ENCODE measurements at regions not wholly inside any gene's neighbourhood (a gene's known extent, or its start where the extent isn't known, plus 50 kb on each side); places are given as distances from the start of the nearest gene placed in this dataset.
A peak's percentile ranks its signal among the peaks of the same experiment; 100 is the strongest.

DNA sequence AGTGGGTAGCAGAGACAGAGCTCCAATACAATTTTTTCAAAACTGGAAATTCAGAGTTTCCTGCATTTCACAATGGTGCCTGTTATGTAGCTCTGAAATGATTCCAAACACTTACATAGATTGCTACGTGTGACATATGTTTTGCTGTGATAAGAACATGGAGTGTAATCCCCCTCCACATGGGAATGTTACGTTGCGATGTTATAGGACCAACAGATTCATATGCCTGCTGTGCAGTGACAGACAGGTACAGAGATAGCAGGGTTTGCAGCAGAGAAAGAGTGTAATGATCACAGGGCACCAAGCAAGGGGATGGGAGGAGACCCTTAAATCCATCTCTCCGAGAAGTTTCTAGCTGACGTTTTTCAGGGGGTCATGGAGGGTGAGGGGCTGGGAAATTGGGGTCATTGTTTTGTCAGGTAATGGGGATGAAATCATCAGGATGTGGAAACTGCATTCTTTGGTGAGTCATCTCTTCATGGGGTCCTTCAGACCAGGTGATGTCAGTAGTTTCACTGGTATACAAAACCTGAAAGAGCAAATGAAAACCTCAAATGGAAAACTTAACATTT lies 76.6 kb upstream of the OSBPL8 start:
- Histone ChIP-seq H3K9me3 (replicated peaks; ENCODE audit: control insufficient read depth, insufficient read depth, low read length) (no peaks in the 10 kb centered on the region), H3K79me2 (ENCODE audit: control insufficient read depth, insufficient read depth, low read length) (no peaks in the 10 kb centered on the region), H3K4me3 (no peak overlapping the region), H3K9ac (ENCODE audit: control insufficient read depth, insufficient read depth, low read length) (no peak overlapping the region), H3K27ac (ENCODE audit: control insufficient read depth, insufficient read depth) (no peak overlapping the region), H3K4me2 (ENCODE audit: control insufficient read depth, insufficient read depth) (no peak overlapping the region), H4K20me1 (ENCODE audit: control insufficient read depth, insufficient read depth) (no peaks in the 10 kb centered on the region), H3K27me3 (replicated peaks in 1 of 2; ENCODE audit: control insufficient read depth in 2 of 2, insufficient read depth in 2 of 2, low read length in 1 of 2) (no peaks in the 10 kb centered on the region), H2AFZ (ENCODE audit: control insufficient read depth, low read depth, low read length) (no peak overlapping the region), H3K4me1 (ENCODE audit: control insufficient read depth, insufficient read depth, low read length) (no peaks in the 10 kb centered on the region), H3K36me3 (ENCODE audit: control insufficient read depth in 2 of 2, insufficient read depth in 2 of 2, low read length in 1 of 2) (no peaks in the 10 kb centered on the region)
- POLR2A ChIA-PET: interaction anchor here (0.5 to 0.6 kb wide), 2 partner anchors 17 to 32 kb away, joined by 3 to 4 read pairs; no protein-coding TSS in a partner anchor
- intact Hi-C loops (cut with micrococcal nuclease; ENCODE audit: unreplicated experiment) (no loop called here), in situ Hi-C loops (cut with MboI) (no loop called here)
- 56% methylated on average over 5 of the region's 5 CpGs for WGBS (ENCODE audit: insufficient coverage, insufficient replicate concordance, low lambda C conversion rate, missing lambda C conversion rate)
- no TSS peak for BruUV-seq (replicated peaks)
- RAD21 ChIA-PET (ENCODE audit: unreplicated experiment): interaction anchor here (1.7 kb wide), 1 partner anchor 14 kb away, joined by 5 read pairs; no protein-coding TSS in a partner anchor
- DNase-seq (ENCODE audit: low read depth, low spot score) (no peak), FAIRE-seq (no peak), ATAC-seq (peak; percentile 71)
- SMC1A ChIA-PET (ENCODE audit: uncharacterized antibody, unreplicated experiment): interaction anchor here (1.0 kb wide), 2 partner anchors 13 to 126 kb away, joined by 3 read pairs; no protein-coding TSS in a partner anchor
- CTCF ChIA-PET: interaction anchor here (1.1 to 2.0 kb wide), 3 partner anchors 9 to 154 kb away, joined by 3 to 9 read pairs (median 6); no protein-coding TSS in a partner anchor
- TF ChIP-seq PML (IDR thresholded peaks at IDR 0.05; ENCODE audit: low read length): no peak
- TF ChIP-seq FOXK2 (IDR thresholded peaks at IDR 0.05): no peak
- TF ChIP-seq, protein P1, sequence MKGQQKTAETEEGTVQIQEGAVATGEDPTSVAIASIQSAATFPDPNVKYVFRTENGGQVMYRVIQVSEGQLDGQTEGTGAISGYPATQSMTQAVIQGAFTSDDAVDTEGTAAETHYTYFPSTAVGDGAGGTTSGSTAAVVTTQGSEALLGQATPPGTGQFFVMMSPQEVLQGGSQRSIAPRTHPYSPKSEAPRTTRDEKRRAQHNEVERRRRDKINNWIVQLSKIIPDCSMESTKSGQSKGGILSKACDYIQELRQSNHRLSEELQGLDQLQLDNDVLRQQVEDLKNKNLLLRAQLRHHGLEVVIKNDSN (IDR thresholded peaks at IDR 0.05; ENCODE audit: borderline replicate concordance, extremely low read length, insufficient read depth, low read depth, low read length): no peak
- no peak for TF ChIP-seq E2F4 (IDR thresholded peaks at IDR 0.05; ENCODE audit: low read depth, low read length)
- no peak for TF ChIP-seq BMI1 (IDR thresholded peaks at IDR 0.05; ENCODE audit: borderline replicate concordance)
- peak; percentile 53; the same call in 1 of the 2 replicates for TF ChIP-seq EED (IDR thresholded peaks at IDR 0.05; ENCODE audit: low read depth)
- no peak for TF ChIP-seq IKZF2 (IDR thresholded peaks at IDR 0.05)
- no peak for TF ChIP-seq MEF2A (IDR thresholded peaks at IDR 0.05; ENCODE audit: insufficient read depth, low read depth, low read length)
- TF ChIP-seq EGR1 (IDR thresholded peaks at IDR 0.05; ENCODE audit: borderline replicate concordance in 1 of 2, low read depth in 2 of 2, low read length in 2 of 2): no peak
- no peak for TF ChIP-seq RFX5 (IDR thresholded peaks at IDR 0.05; ENCODE audit: low read depth, low read length)
- no peak for TF ChIP-seq SKIL (IDR thresholded peaks at IDR 0.05; ENCODE audit: low read depth, poor library complexity, severe bottlenecking)
- no peak for TF ChIP-seq GATAD2B (conservative IDR thresholded peaks at IDR 0.05; ENCODE audit: low read depth)
- TF ChIP-seq CBX5 (IDR thresholded peaks at IDR 0.05; ENCODE audit: low read depth): no peak
- TF ChIP-seq, protein P2, sequence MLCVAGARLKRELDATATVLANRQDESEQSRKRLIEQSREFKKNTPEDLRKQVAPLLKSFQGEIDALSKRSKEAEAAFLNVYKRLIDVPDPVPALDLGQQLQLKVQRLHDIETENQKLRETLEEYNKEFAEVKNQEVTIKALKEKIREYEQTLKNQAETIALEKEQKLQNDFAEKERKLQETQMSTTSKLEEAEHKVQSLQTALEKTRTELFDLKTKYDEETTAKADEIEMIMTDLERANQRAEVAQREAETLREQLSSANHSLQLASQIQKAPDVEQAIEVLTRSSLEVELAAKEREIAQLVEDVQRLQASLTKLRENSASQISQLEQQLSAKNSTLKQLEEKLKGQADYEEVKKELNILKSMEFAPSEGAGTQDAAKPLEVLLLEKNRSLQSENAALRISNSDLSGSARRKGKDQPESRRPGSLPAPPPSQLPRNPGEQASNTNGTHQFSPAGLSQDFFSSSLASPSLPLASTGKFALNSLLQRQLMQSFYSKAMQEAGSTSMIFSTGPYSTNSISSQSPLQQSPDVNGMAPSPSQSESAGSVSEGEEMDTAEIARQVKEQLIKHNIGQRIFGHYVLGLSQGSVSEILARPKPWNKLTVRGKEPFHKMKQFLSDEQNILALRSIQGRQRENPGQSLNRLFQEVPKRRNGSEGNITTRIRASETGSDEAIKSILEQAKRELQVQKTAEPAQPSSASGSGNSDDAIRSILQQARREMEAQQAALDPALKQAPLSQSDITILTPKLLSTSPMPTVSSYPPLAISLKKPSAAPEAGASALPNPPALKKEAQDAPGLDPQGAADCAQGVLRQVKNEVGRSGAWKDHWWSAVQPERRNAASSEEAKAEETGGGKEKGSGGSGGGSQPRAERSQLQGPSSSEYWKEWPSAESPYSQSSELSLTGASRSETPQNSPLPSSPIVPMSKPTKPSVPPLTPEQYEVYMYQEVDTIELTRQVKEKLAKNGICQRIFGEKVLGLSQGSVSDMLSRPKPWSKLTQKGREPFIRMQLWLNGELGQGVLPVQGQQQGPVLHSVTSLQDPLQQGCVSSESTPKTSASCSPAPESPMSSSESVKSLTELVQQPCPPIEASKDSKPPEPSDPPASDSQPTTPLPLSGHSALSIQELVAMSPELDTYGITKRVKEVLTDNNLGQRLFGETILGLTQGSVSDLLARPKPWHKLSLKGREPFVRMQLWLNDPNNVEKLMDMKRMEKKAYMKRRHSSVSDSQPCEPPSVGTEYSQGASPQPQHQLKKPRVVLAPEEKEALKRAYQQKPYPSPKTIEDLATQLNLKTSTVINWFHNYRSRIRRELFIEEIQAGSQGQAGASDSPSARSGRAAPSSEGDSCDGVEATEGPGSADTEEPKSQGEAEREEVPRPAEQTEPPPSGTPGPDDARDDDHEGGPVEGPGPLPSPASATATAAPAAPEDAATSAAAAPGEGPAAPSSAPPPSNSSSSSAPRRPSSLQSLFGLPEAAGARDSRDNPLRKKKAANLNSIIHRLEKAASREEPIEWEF (IDR thresholded peaks at IDR 0.05; ENCODE audit: insufficient replicate concordance, low read depth, low read length): no peak
